Loucy (cell line): ENCODE measurements at regions not wholly inside any gene's neighbourhood (a gene's known extent, or its start where the extent isn't known, plus 50 kb on each side); places are given as distances from the start of the nearest gene placed in this dataset.

Experiments used
- H2AFZ ChIP-seq: fragments of 200-600 bp; sonication (generic); 2 replicates; pipeline ENCODE4 v1.6.0; 2016; ENCODE audit warnings: antibody characterized with exemption, mild to moderate bottlenecking, low read length, moderate library complexity
- H3F3A ChIP-seq: fragments of 200-600 bp; 2 replicates; pipeline ENCODE4 v1.6.0; 2016; ENCODE audit warnings: antibody characterized with exemption, low read depth, mild to moderate bottlenecking
- H3K27me3 ChIP-seq: fragments of 200-600 bp; sonication (generic); 2 replicates; pipeline ENCODE4 v1.6.1; 2014; ENCODE audit warnings: low read length, mild to moderate bottlenecking; ENCODE audit not compliant: insufficient read depth, poor library complexity, severe bottlenecking
- H3K36me3 ChIP-seq: fragments of 200-600 bp; sonication (generic); 2 replicates; pipeline ENCODE4 v1.6.1; 2016; ENCODE audit warnings: low read length; ENCODE audit not compliant: insufficient read depth
- H3K4me1 ChIP-seq: fragments of 200-600 bp; sonication (generic); 2 replicates; pipeline ENCODE4 v1.5.1; 2014; ENCODE audit warnings: low read length, mild to moderate bottlenecking; ENCODE audit not compliant: insufficient read depth, poor library complexity, severe bottlenecking
- H3K4me2 ChIP-seq: fragments of 200-600 bp; sonication (generic); 2 replicates; pipeline ENCODE4 v1.6.0; 2014; ENCODE audit warnings: antibody characterized with exemption, low read length, low read depth, mild to moderate bottlenecking; ENCODE audit not compliant: poor library complexity, severe bottlenecking
- H3K4me3 ChIP-seq: fragments of 200-600 bp; sonication (generic); 2 replicates; pipeline ENCODE4 v1.5.1; 2014; ENCODE audit warnings: low read length, mild to moderate bottlenecking, mixed read lengths; ENCODE audit not compliant: poor library complexity, severe bottlenecking
- H3K79me2 ChIP-seq: fragments of 200-600 bp; sonication (generic); 2 replicates; pipeline ENCODE4 v1.6.1; 2014; ENCODE audit warnings: low read length; ENCODE audit not compliant: insufficient read depth
- H3K9ac ChIP-seq: fragments of 200-600 bp; sonication (generic); 2 replicates; pipeline ENCODE4 v1.6.0; 2014; ENCODE audit warnings: mild to moderate bottlenecking, low read depth, low read length, moderate library complexity; ENCODE audit not compliant: poor library complexity, severe bottlenecking
- H3K9me2 ChIP-seq: fragments of 200-600 bp; sonication (generic); replicated peaks from 2 replicates; pipeline ENCODE4 v1.6.1; 2016; ENCODE audit warnings: low read depth, low read length, mixed read lengths
- H3K9me3 ChIP-seq: fragments of 200-600 bp; sonication (generic); 2 replicates; pipeline ENCODE4 v1.6.1; 2014; ENCODE audit warnings: mild to moderate bottlenecking, antibody characterized with exemption, low read length, low read depth; ENCODE audit not compliant: insufficient read depth
- H4K20me1 ChIP-seq: fragments of 200-600 bp; sonication (generic); 2 replicates; pipeline ENCODE4 v1.6.0; 2014; ENCODE audit warnings: antibody characterized with exemption, low read length, mild to moderate bottlenecking; ENCODE audit not compliant: insufficient read depth, poor library complexity, severe bottlenecking
- EZH2phosphoT487 ChIP-seq: fragments of 200-600 bp; IDR thresholded peaks from 2 replicates; pipeline ENCODE4 v1.6.1; 2018; ENCODE audit warnings: antibody characterized with exemption, mild to moderate bottlenecking, moderate library complexity, borderline replicate concordance
- TF ChIP-seq, protein P1 (sequence below): fragments of 200-600 bp; sonication (generic); conservative IDR thresholded peaks from 2 replicates; pipeline ENCODE4 v1.5.1; 2014; ENCODE audit warnings: mild to moderate bottlenecking, antibody characterized with exemption, low read length

- Histone ChIP-seq H3F3A (no peaks in the 10 kb centered on the region), H3K9me2 (no peaks in the 10 kb centered on the region), H3K36me3 (no peaks in the 10 kb centered on the region), H3K27me3 (no peaks in the 10 kb centered on the region), H3K4me1 (no peaks in the 10 kb centered on the region), H4K20me1 (no peaks in the 10 kb centered on the region), H3K79me2 (no peaks in the 10 kb centered on the region), H3K9ac (no peak overlapping the region), H3K4me3 (no peak overlapping the region), H3K4me2 (no peak overlapping the region), H2AFZ (no peak overlapping the region), H3K9me3 (no peaks in the 10 kb centered on the region)
- TF ChIP-seq, protein P1, sequence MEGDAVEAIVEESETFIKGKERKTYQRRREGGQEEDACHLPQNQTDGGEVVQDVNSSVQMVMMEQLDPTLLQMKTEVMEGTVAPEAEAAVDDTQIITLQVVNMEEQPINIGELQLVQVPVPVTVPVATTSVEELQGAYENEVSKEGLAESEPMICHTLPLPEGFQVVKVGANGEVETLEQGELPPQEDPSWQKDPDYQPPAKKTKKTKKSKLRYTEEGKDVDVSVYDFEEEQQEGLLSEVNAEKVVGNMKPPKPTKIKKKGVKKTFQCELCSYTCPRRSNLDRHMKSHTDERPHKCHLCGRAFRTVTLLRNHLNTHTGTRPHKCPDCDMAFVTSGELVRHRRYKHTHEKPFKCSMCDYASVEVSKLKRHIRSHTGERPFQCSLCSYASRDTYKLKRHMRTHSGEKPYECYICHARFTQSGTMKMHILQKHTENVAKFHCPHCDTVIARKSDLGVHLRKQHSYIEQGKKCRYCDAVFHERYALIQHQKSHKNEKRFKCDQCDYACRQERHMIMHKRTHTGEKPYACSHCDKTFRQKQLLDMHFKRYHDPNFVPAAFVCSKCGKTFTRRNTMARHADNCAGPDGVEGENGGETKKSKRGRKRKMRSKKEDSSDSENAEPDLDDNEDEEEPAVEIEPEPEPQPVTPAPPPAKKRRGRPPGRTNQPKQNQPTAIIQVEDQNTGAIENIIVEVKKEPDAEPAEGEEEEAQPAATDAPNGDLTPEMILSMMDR = no peak
- TF ChIP-seq EZH2phosphoT487 = no peak
Measured at GRCh38 chr20:59441860-59442810, 141.7 kb downstream of the EDN3 start.

- no peak overlapping the region for H2AFZ ChIP-seq
Measured at GRCh38 chr20:59443550-59443949, 143.1 kb downstream of the EDN3 start.

DNA sequence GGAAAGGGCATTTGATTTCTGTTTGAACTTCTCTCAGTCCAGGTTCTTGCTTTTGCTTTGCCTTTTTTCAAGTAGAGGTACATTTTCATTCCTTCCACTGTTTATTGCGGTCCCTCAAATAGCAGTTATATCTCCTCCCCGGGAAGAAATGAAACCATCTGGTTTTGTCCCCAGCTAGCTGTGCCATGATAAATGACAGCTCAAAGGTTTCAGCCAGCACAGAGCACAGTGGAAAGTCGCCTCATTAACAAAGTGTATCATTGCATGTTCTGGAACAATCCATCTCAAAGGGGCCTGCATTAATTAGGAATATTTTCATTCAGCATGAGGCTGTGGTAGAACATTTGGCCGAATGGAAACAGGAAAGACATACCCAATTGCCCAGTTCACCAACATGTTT, 146.0 kb downstream of the EDN3 start:
- no peaks in the 10 kb centered on the region for H3K79me2 ChIP-seq
- H2AFZ ChIP-seq = no peak overlapping the region
- H3K4me1 ChIP-seq = no peaks in the 10 kb centered on the region
- no peaks in the 10 kb centered on the region for H3F3A ChIP-seq
- H4K20me1 ChIP-seq = no peaks in the 10 kb centered on the region
- H3K36me3 ChIP-seq = no peaks in the 10 kb centered on the region
- H3K9me2 ChIP-seq = no peaks in the 10 kb centered on the region
- H3K4me3 ChIP-seq = no peak overlapping the region
- TF ChIP-seq, protein P1 = no peak
- TF ChIP-seq EZH2phosphoT487 = no peak
- no peak overlapping the region for H3K9ac ChIP-seq
- H3K4me2 ChIP-seq = no peak overlapping the region
- no peaks in the 10 kb centered on the region for H3K9me3 ChIP-seq
- H3K27me3 ChIP-seq = peaks cover 15% of the 10 kb centered on the region

More at GRCh38 chr20:59443550-59443949, 143.1 kb downstream of the EDN3 start:
- Histone ChIP-seq H3K4me3 (no peak overlapping the region), H3K27me3 (peaks cover 9% of the 10 kb centered on the region), H3K4me1 (no peaks in the 10 kb centered on the region), H3K4me2 (no peak overlapping the region), H3K79me2 (no peaks in the 10 kb centered on the region), H3K36me3 (no peaks in the 10 kb centered on the region), H3K9me2 (no peaks in the 10 kb centered on the region), H4K20me1 (no peaks in the 10 kb centered on the region), H3K9me3 (no peaks in the 10 kb centered on the region), H3K9ac (no peak overlapping the region), H3F3A (no peaks in the 10 kb centered on the region)
- no peak for TF ChIP-seq EZH2phosphoT487
- TF ChIP-seq, protein P1 = no peak
